Calu3 (cell line): ENCODE measurements at regions not wholly inside any gene's neighbourhood (a gene's known extent, or its start where the extent isn't known, plus 50 kb on each side); places are given as distances from the start of the nearest gene placed in this dataset.

Source experiments
- BruUV-seq: library from RNA; stranded (reverse); fragments of 400-500 nt; replicated peaks from 2 replicates; lab custom pipeline; 2021; lab: Mats Ljungman, UMichigan
- CTCF ChIA-PET: fragments of 300-600 bp; sonication (Branson Sonifier 250); formaldehyde crosslinking; loops from one replicate; lab custom pipeline; 2022; ENCODE audit warnings: antibody characterized with exemption; lab: Charles Lee
- DNase-seq: peaks from one replicate; pipeline ENCODE4 v3.0.0; 2022
- H3K27ac Mint-ChIP-seq: one replicate; pipeline ENCODE4 v1.8.0; 2022; ENCODE audit warnings: mixed read lengths; ENCODE audit not compliant: unreplicated experiment
- H3K27me3 Mint-ChIP-seq: one replicate; pipeline ENCODE4 v1.8.0; 2022; ENCODE audit warnings: mixed read lengths; ENCODE audit not compliant: unreplicated experiment
- H3K36me3 Mint-ChIP-seq: one replicate; pipeline ENCODE4 v1.8.0; 2022; ENCODE audit warnings: mild to moderate bottlenecking, moderate library complexity, mixed read lengths; ENCODE audit not compliant: insufficient read depth, unreplicated experiment
- H3K4me1 Mint-ChIP-seq: one replicate; pipeline ENCODE4 v1.8.0; 2022; ENCODE audit warnings: mild to moderate bottlenecking, low read depth, mixed read lengths; ENCODE audit not compliant: unreplicated experiment
- H3K4me3 Mint-ChIP-seq: one replicate; pipeline ENCODE4 v1.8.0; 2022; ENCODE audit warnings: mild to moderate bottlenecking, low read depth, moderate library complexity, mixed read lengths; ENCODE audit not compliant: unreplicated experiment
- H3K9me3 Mint-ChIP-seq: one replicate; pipeline ENCODE4 v1.8.0; 2022; ENCODE audit warnings: low read depth, mixed read lengths; ENCODE audit not compliant: unreplicated experiment
- intact Hi-C: fragments of 100-400 bp; cut with micrococcal nuclease; formaldehyde crosslinking; loops from one replicate; pipeline ENCODE4 v1.10.0; 2022; ENCODE audit not compliant: unreplicated experiment
- TF ChIP-seq, protein P1 (sequence below): fragments of 200-600 bp; IDR thresholded peaks from one replicate; pipeline ENCODE4 v1.8.0; 2022; ENCODE audit warnings: antibody characterized with exemption; ENCODE audit not compliant: unreplicated experiment

DNA sequence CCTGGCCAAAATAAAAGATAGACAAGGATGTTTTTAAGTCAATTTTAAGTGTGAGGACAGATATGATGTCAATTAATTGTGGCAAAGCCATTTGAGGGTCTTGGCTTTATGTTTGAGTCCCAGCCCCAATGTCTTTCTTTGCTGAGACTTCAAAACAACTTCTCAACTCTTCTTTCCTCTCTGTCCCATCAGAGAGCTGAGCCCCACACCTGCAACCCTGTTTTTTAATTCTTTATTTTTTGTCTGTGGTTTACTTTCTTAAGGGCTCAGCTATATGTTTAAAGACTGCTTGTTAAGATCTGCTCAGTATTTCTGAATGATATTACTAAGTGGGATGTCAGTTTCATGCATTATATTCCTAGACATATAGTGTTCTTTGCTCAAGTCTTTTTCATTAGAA, 164.3 kb downstream of the HS3ST1 start:
- H3K36me3 Mint-ChIP-seq = no peaks in the 10 kb centered on the region
- no peak overlapping the region for H3K27ac Mint-ChIP-seq
- intact Hi-C loops = no loop called here
- CTCF ChIA-PET = no interaction called here
- H3K4me1 Mint-ChIP-seq = no peaks in the 10 kb centered on the region
- peaks cover 16% of the 10 kb centered on the region for H3K27me3 Mint-ChIP-seq
- no peak for DNase-seq
- H3K9me3 Mint-ChIP-seq = peaks cover 9% of the 10 kb centered on the region
- TF ChIP-seq, protein P1, sequence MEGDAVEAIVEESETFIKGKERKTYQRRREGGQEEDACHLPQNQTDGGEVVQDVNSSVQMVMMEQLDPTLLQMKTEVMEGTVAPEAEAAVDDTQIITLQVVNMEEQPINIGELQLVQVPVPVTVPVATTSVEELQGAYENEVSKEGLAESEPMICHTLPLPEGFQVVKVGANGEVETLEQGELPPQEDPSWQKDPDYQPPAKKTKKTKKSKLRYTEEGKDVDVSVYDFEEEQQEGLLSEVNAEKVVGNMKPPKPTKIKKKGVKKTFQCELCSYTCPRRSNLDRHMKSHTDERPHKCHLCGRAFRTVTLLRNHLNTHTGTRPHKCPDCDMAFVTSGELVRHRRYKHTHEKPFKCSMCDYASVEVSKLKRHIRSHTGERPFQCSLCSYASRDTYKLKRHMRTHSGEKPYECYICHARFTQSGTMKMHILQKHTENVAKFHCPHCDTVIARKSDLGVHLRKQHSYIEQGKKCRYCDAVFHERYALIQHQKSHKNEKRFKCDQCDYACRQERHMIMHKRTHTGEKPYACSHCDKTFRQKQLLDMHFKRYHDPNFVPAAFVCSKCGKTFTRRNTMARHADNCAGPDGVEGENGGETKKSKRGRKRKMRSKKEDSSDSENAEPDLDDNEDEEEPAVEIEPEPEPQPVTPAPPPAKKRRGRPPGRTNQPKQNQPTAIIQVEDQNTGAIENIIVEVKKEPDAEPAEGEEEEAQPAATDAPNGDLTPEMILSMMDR = no peak
- BruUV-seq = no TSS peak
- no peak overlapping the region for H3K4me3 Mint-ChIP-seq

DNA sequence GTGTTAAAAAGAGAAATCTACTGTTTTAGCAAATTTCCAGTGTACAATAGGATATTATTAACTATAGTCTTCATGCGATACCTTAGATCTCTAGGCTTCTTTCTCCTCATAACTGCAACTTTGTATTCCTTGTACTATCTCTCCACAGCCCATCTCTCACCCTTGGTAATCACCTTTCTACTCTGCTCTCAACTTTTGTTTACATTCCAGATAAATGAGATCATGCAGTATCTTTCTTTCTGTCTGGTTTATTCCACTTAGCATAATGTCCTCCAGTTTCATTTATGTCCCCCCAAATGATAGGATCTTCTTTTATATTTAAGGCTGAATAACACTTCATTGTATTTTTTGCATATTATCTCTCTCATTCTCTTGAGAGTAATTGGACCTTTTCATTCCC, 165.5 kb downstream of the HS3ST1 start:
- intact Hi-C loops = no loop called here
- H3K27me3 Mint-ChIP-seq = peaks cover 16% of the 10 kb centered on the region
- no peak overlapping the region for H3K27ac Mint-ChIP-seq
- no peaks in the 10 kb centered on the region for H3K36me3 Mint-ChIP-seq
- no peak for DNase-seq
- H3K9me3 Mint-ChIP-seq = peaks cover 9% of the 10 kb centered on the region
- no peaks in the 10 kb centered on the region for H3K4me1 Mint-ChIP-seq
- BruUV-seq = no TSS peak
- TF ChIP-seq, protein P1 = no peak
- CTCF ChIA-PET = no interaction called here
- no peak overlapping the region for H3K4me3 Mint-ChIP-seq

DNA sequence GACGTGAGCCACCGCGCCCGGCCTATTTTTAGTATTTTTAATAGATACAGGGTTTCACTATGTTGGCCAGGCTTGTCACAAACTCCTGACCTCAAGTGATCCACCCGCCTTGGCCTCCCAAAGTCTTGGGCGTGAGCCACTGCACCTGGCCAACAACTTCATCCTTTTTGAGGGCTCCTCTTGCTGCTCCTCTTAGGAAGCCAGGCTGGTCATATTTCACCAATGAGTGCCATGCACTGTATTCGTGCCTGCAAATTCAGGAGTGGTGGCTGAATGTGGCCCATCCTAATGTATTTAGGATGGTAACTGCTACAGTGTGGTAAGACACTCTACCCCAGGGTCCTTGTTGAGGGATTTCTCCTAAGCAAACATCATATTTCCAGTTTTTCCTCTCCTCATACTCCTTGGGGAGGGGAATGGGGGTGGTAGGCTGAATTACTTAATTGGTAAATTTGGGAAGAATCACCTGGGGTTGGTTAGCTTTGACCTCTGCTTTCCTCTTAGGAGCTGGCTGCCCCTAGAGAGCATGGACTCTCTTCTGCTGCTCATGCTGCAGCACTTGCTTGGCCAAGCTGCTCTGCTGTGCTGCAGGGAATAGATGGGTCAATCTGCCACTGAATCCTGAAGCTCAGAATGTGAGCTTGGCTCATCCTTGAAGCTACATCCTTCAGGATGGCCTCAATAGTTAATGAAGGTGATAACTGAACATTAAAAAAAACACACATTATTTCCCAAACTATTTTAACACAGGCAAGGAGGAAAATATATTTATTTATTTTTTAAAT, 167.4 kb downstream of the HS3ST1 start:
- CTCF ChIA-PET = no interaction called here
- no TSS peak for BruUV-seq
- intact Hi-C loops = no loop called here

DNA sequence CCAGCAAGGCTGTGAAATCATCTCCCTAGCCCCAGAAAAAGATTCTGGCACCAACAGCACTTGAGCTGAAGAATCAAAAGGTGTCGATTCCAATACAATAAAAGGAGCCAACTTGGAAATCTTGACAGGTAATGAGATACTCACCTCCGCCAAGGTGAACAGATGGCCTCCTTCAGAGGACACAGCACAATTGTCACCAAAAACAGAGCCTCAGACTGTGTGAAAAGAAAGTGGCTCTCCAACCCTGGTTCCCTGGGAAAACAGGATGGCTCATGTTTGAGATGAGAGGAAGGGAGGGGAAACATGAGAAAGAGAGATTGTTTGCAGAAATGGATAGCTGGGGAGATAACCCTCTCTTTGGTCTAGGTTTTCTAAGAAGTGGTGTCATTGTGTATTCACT, 168.9 kb downstream of the HS3ST1 start:
- Mint-ChIP-seq H3K4me1 (no peaks in the 10 kb centered on the region), H3K27me3 (peaks cover 7% of the 10 kb centered on the region), H3K27ac (no peak overlapping the region), H3K4me3 (no peak overlapping the region), H3K9me3 (no peaks in the 10 kb centered on the region), H3K36me3 (no peaks in the 10 kb centered on the region)
- intact Hi-C loops = no loop called here
- no TSS peak for BruUV-seq
- no peak for DNase-seq
- CTCF ChIA-PET = no interaction called here
- TF ChIP-seq, protein P1 = no peak

More for the DNA sequence above, 167.4 kb downstream of the HS3ST1 start:
- no peaks in the 10 kb centered on the region for H3K36me3 Mint-ChIP-seq
- H3K4me3 Mint-ChIP-seq = no peak overlapping the region
- TF ChIP-seq, protein P1 = no peak
- H3K27me3 Mint-ChIP-seq = peaks cover 3% of the 10 kb centered on the region
- H3K4me1 Mint-ChIP-seq = no peaks in the 10 kb centered on the region
- DNase-seq = no peak
- no peak overlapping the region for H3K27ac Mint-ChIP-seq
- no peaks in the 10 kb centered on the region for H3K9me3 Mint-ChIP-seq
